Neural progenitor cell (in vitro differentiated cells): ENCODE measurements at regions not wholly inside any gene's neighbourhood (a gene's known extent, or its start where the extent isn't known, plus 50 kb on each side); places are given as distances from the start of the nearest gene placed in this dataset.
"Not testable (repeated sequence)": the region's sequence is repeated elsewhere in the genome, so short reads cannot be mapped to it uniquely, and the experiment has no call there.

Experiments used
- DNase-seq: peaks from one replicate; pipeline ENCODE4 v3.0.0-alpha.2; 2016; ENCODE audit warnings: low spot score
- H2AFZ ChIP-seq: fragments of 200-600 bp; sonication (generic); replicated peaks from 2 replicates; pipeline ENCODE4 v1.6.1; 2016; ENCODE audit warnings: antibody characterized with exemption
- H3F3A ChIP-seq: fragments of 200-600 bp; sonication (generic); 2 replicates; pipeline ENCODE4 v1.6.1; 2016; ENCODE audit warnings: antibody characterized with exemption, low read depth
- H3K27ac ChIP-seq: fragments of 200-600 bp; sonication (generic); 2 replicates; pipeline ENCODE4 v1.5.1; 2016; ENCODE audit warnings: mild to moderate bottlenecking
- H3K27me3 ChIP-seq: fragments of 200-600 bp; sonication (generic); 2 replicates; pipeline ENCODE4 v1.6.1; 2016; ENCODE audit warnings: mild to moderate bottlenecking, moderate library complexity
- H3K36me3 ChIP-seq: fragments of 200-600 bp; sonication (generic); 2 replicates; pipeline ENCODE4 v1.5.1; 2016
- H3K4me1 ChIP-seq: fragments of 200-600 bp; sonication (generic); 2 replicates; pipeline ENCODE4 v1.6.1; 2016; ENCODE audit warnings: mixed run types
- H3K4me2 ChIP-seq: fragments of 200-600 bp; sonication (generic); 2 replicates; pipeline ENCODE4 v1.6.1; 2016
- H3K4me3 ChIP-seq: fragments of 200-600 bp; sonication (generic); 2 replicates; pipeline ENCODE4 v1.5.1; 2016
- H3K79me2 ChIP-seq: fragments of 200-600 bp; sonication (generic); 2 replicates; pipeline ENCODE4 v1.6.1; 2016; ENCODE audit warnings: low read depth
- H3K9ac ChIP-seq: fragments of 200-600 bp; sonication (generic); 2 replicates; pipeline ENCODE4 v1.6.1; 2016
- H3K9me3 ChIP-seq: fragments of 200-600 bp; sonication (generic); 2 replicates; pipeline ENCODE4 v1.5.1; 2016; ENCODE audit warnings: low read depth
- H4K20me1 ChIP-seq: fragments of 200-600 bp; sonication (generic); 2 replicates; pipeline ENCODE4 v1.6.1; 2016; ENCODE audit warnings: low read depth
- H3K27ac Mint-ChIP-seq: 3 replicates; pipeline ENCODE4 v1.8.0; 2021; ENCODE audit warnings: mixed read lengths
- H3K27me3 Mint-ChIP-seq: 2 replicates; pipeline ENCODE4 v1.8.0; 2022; ENCODE audit warnings: low read depth, mild to moderate bottlenecking, inconsistent platforms, moderate library complexity, mixed read lengths; ENCODE audit not compliant: insufficient read depth
- H3K36me3 Mint-ChIP-seq: 3 replicates; pipeline ENCODE4 v1.8.0; 2021; ENCODE audit warnings: mixed read lengths
- H3K4me1 Mint-ChIP-seq: 3 replicates; pipeline ENCODE4 v1.8.0; 2021; ENCODE audit warnings: mixed read lengths
- H3K4me3 Mint-ChIP-seq: 3 replicates; pipeline ENCODE4 v1.8.0; 2021; ENCODE audit warnings: mild to moderate bottlenecking, moderate library complexity, mixed read lengths
- H3K9me3 Mint-ChIP-seq: 3 replicates; pipeline ENCODE4 v1.8.0; 2020; ENCODE audit warnings: mixed read lengths
- EZH2 ChIP-seq: fragments of 200-600 bp; sonication (generic); IDR thresholded peaks from 2 replicates; pipeline ENCODE4 v1.6.1; 2017; ENCODE audit warnings: antibody characterized with exemption, mild to moderate bottlenecking, moderate library complexity
- EZH2phosphoT487 ChIP-seq: fragments of 200-600 bp; sonication (generic); IDR thresholded peaks from 2 replicates; pipeline ENCODE4 v1.6.1; 2017; ENCODE audit warnings: antibody characterized with exemption
- TF ChIP-seq, protein P1 (sequence below): fragments of 200-600 bp; sonication (generic); IDR thresholded peaks from 2 replicates; pipeline ENCODE4 v1.5.1; 2017; ENCODE audit warnings: antibody characterized with exemption, mild to moderate bottlenecking

DNA sequence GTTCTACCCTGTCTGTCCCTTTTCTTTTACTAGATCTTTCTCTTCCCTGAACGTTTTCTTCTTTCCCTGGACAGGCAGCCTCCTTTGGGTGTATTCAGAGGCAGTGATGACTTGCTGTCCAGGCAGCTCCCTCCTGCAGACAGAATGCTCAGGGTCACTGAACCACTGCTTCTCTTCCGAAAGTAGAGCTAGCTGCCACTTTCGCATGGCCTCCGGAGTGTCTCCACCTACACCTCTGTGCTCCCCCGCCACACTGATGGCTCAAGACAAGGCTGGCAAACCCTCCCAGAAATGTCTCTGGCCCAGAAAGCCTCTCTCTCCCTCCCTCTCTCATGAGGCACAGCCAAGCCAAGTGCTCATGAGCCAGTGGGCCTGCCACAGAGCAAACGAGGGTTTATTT, 207.8 kb downstream of the CDRT15L2 start:
- Histone ChIP-seq H3F3A (no peaks in the 10 kb centered on the region), H3K4me2 (no peak overlapping the region), H3K27me3 (no peaks in the 10 kb centered on the region), H3K79me2 (no peaks in the 10 kb centered on the region), H4K20me1 (no peaks in the 10 kb centered on the region), H3K27ac (no peak overlapping the region), H3K4me1 (no peaks in the 10 kb centered on the region), H3K9me3 (no peaks in the 10 kb centered on the region), H3K4me3 (no peak overlapping the region), H3K36me3 (no peaks in the 10 kb centered on the region), H3K9ac (no peak overlapping the region), H2AFZ (peak overlapping the region; percentile 24)
- H3K9me3 Mint-ChIP-seq, result no peaks in the 10 kb centered on the region
- TF ChIP-seq EZH2phosphoT487, result no peak
- TF ChIP-seq, protein P1, sequence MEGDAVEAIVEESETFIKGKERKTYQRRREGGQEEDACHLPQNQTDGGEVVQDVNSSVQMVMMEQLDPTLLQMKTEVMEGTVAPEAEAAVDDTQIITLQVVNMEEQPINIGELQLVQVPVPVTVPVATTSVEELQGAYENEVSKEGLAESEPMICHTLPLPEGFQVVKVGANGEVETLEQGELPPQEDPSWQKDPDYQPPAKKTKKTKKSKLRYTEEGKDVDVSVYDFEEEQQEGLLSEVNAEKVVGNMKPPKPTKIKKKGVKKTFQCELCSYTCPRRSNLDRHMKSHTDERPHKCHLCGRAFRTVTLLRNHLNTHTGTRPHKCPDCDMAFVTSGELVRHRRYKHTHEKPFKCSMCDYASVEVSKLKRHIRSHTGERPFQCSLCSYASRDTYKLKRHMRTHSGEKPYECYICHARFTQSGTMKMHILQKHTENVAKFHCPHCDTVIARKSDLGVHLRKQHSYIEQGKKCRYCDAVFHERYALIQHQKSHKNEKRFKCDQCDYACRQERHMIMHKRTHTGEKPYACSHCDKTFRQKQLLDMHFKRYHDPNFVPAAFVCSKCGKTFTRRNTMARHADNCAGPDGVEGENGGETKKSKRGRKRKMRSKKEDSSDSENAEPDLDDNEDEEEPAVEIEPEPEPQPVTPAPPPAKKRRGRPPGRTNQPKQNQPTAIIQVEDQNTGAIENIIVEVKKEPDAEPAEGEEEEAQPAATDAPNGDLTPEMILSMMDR, result no peak
- TF ChIP-seq EZH2, result no peak
- H3K27me3 Mint-ChIP-seq, result no peaks in the 10 kb centered on the region
- H3K27ac Mint-ChIP-seq, result peak overlapping the region; percentile 89
- no peaks in the 10 kb centered on the region for H3K4me1 Mint-ChIP-seq
- no peak for DNase-seq
- no peaks in the 10 kb centered on the region for H3K36me3 Mint-ChIP-seq
- no peak overlapping the region for H3K4me3 Mint-ChIP-seq

DNA sequence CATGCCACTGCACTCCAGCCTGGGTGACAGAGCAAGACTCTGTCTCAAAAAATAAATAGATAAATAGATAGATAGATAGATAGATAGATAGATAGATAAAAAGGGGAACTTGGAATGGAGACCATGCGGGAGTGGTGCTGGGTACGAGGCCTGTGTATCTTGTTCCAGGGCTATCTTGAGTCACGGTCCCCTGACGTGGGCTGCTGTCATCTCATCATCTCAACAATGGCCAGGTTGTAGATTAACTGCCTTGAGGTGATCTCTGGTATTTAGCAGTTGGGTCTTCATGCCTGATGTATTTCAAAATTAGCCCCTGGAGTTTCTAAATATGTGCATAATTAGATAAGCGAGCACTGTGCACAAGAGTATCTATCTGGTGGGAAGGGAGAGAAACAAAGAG, 212.1 kb downstream of the CDRT15L2 start:
- H2AFZ ChIP-seq, result no peak overlapping the region
- no peak overlapping the region for H3K27ac ChIP-seq
- H3K4me3 ChIP-seq, result no peak overlapping the region
- H3K4me1 Mint-ChIP-seq, result no peaks in the 10 kb centered on the region
- H3K4me3 Mint-ChIP-seq, result no peak overlapping the region
- H3K9ac ChIP-seq, result no peak overlapping the region
- H3K27me3 Mint-ChIP-seq, result no peaks in the 10 kb centered on the region
- no peaks in the 10 kb centered on the region for H3K27me3 ChIP-seq
- TF ChIP-seq EZH2, result no peak
- no peak for TF ChIP-seq EZH2phosphoT487
- TF ChIP-seq, protein P1, result no peak
- H3K36me3 Mint-ChIP-seq, result no peaks in the 10 kb centered on the region
- H3K4me1 ChIP-seq, result no peaks in the 10 kb centered on the region
- no peaks in the 10 kb centered on the region for H3K36me3 ChIP-seq
- H3K9me3 Mint-ChIP-seq, result peaks cover 1% of the 10 kb centered on the region
- no peaks in the 10 kb centered on the region for H4K20me1 ChIP-seq
- H3K4me2 ChIP-seq, result no peak overlapping the region
- H3F3A ChIP-seq, result no peaks in the 10 kb centered on the region
- H3K27ac Mint-ChIP-seq, result no peak overlapping the region
- H3K9me3 ChIP-seq, result no peaks in the 10 kb centered on the region
- no peaks in the 10 kb centered on the region for H3K79me2 ChIP-seq
- DNase-seq, result no peak

DNA sequence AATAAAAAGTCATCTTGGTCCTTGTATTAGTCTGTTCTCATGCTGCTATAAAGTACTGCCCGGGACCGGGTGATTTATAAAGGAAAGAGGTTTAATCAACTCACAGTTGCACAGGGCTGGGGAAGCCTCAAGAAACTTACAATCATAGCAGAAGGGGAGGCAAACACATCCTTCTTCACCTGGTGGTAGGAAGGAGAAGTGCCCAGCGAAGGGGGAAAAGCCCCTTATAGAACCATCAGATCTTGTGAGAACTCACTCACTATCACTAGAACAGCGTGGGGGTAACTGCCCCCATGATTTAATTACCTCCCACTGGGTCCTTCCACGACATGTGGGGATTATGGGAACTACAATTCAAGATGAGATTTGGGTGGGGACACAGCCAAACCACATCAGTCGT, 215.0 kb downstream of the CDRT15L2 start:
- not testable (repeated sequence) for H3K4me1 ChIP-seq, H3K9ac ChIP-seq, H3K27me3 Mint-ChIP-seq, H3K79me2 ChIP-seq, H2AFZ ChIP-seq, H4K20me1 ChIP-seq, H3K36me3 Mint-ChIP-seq, H3K4me3 ChIP-seq, H3K4me3 Mint-ChIP-seq, H3K27ac ChIP-seq, H3K4me2 ChIP-seq, H3K36me3 ChIP-seq, H3K4me1 Mint-ChIP-seq, H3F3A ChIP-seq, H3K27ac Mint-ChIP-seq, H3K27me3 ChIP-seq, H3K9me3 Mint-ChIP-seq, H3K9me3 ChIP-seq
- DNase-seq, result peak; percentile 9
- TF ChIP-seq, protein P1, result peak; percentile 34

DNA sequence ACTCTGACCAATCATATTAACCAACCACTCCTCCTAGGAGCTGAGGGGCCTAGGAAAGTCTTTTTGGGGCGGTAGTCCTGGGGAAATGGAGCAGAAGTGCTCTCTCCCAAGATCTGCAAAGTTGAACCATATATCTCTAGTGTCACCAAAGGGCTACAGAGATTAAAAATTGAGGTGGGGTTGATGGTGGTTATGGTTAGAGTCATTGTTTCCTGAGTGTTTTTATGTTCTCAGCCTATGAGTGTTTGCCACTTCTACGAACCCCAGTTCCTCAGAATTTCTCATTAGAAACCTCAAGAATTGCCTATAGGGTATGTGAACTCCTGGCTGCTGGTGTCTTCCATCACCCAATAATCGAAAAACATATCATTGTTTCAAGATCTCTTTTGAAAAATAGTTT, 217.8 kb downstream of the CDRT15L2 start:
- TF ChIP-seq EZH2phosphoT487 (no peak), EZH2 (no peak)
- TF ChIP-seq, protein P1, result no peak
- H3K9me3 Mint-ChIP-seq, result peaks cover 1% of the 10 kb centered on the region
- no peaks in the 10 kb centered on the region for H3K36me3 Mint-ChIP-seq

More for the DNA sequence above, 217.8 kb downstream of the CDRT15L2 start:
- Histone ChIP-seq H4K20me1 (no peaks in the 10 kb centered on the region), H3K4me1 (no peaks in the 10 kb centered on the region), H3K4me3 (no peak overlapping the region), H3K36me3 (no peaks in the 10 kb centered on the region), H3K9ac (no peak overlapping the region), H3K27ac (no peak overlapping the region), H3K27me3 (no peaks in the 10 kb centered on the region), H3F3A (no peaks in the 10 kb centered on the region), H2AFZ (no peak overlapping the region), H3K9me3 (no peaks in the 10 kb centered on the region), H3K4me2 (no peak overlapping the region), H3K79me2 (no peaks in the 10 kb centered on the region)
- no peaks in the 10 kb centered on the region for H3K4me1 Mint-ChIP-seq
- no peak overlapping the region for H3K27ac Mint-ChIP-seq
- DNase-seq, result no peak
- H3K4me3 Mint-ChIP-seq, result no peak overlapping the region
- H3K27me3 Mint-ChIP-seq, result no peaks in the 10 kb centered on the region
